HL-60 (cell line): ENCODE measurements at regions not wholly inside any gene's neighbourhood (a gene's known extent, or its start where the extent isn't known, plus 50 kb on each side); places are given as distances from the start of the nearest gene placed in this dataset.

Experiments
- DNase-seq, 2 experiments: peaks; one replicate each; pipeline ENCODE4 v3.0.0-alpha.2; 2010 to 2020; ENCODE audit warnings: low read depth in 1 of 2, low spot score in 1 of 2
- H3K27ac ChIP-seq: fragments of 250-450 bp; sonication (Bioruptor Pico); replicated peaks from 2 replicates; pipeline ENCODE4 v1.5.1; 2020; ENCODE audit warnings: mild to moderate bottlenecking, moderate library complexity
- H3K27me3 ChIP-seq: fragments of 250-450 bp; sonication (Bioruptor Pico); 2 replicates; pipeline ENCODE4 v1.5.1; 2021; ENCODE audit warnings: mild to moderate bottlenecking, moderate library complexity; ENCODE audit not compliant: insufficient read depth, poor library complexity, severe bottlenecking
- H3K4me3 ChIP-seq: replicated peaks from 2 replicates; pipeline ENCODE4 v1.5.1; 2011; ENCODE audit warnings: mild to moderate bottlenecking, control low read depth, low read length; ENCODE audit not compliant: insufficient read depth
- GABPA ChIP-seq: IDR thresholded peaks from 2 replicates; pipeline ENCODE4 v1.6.1; 2012; ENCODE audit warnings: low read depth
- POLR2AphosphoS5 ChIP-seq: IDR thresholded peaks from 2 replicates; pipeline ENCODE4 v1.6.1; 2012; ENCODE audit warnings: low read depth
- SPI1 ChIP-seq: IDR thresholded peaks from 2 replicates; pipeline ENCODE4 v1.6.1; 2012; ENCODE audit warnings: low read depth, mild to moderate bottlenecking, borderline replicate concordance
- TF ChIP-seq, protein P1 (sequence below): IDR thresholded peaks from 2 replicates; pipeline ENCODE4 v1.6.1; 2012; ENCODE audit warnings: low read depth; ENCODE audit not compliant: insufficient replicate concordance
- TF ChIP-seq, protein P2 (sequence below): IDR thresholded peaks from one replicate; pipeline ENCODE4 v1.5.1; 2011; ENCODE audit warnings: low read length, control low read depth, inconsistent platforms; ENCODE audit not compliant: insufficient read depth

DNA sequence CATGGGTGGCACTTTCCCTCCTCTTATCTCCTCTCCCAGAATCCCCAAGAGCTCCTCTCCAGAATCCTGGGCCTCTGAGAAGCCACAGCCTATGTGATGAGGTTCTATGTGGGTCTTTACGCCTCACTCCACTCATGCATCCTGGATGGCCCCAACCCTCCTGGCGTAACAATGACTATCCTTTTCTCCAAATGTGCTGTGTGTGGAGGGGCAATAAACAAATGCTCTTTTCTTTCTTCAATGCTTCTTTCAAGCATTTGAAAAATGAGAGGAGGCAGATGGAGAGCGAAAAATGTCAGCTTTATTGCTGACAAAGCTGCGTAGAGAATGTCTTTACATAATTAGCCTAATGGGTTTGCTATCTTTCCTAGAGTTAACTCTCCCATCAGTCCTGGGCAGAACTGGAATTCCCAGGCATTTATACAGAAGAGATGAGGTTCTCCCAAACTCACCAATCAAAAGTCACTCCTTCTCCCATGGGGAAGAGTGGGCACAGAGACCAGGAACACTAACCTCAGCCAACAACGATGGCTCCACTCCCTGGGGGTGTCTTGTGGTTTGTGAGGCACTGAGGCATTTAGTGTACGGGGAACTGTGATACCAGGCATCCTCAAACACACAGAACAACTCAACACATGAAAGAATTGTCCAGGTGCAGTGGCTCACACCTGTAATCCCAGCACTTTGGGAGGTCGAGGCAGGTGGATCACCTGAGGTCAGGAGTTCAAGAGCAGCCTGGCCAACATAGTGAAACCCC, 118.9 kb upstream of the SLC34A2 start:
- no peaks in the 10 kb centered on the region for H3K27me3 ChIP-seq
- no peak overlapping the region for H3K27ac ChIP-seq
- DNase-seq = no peak
- TF ChIP-seq SPI1 (no peak), GABPA (no peak), POLR2AphosphoS5 (no peak)
- TF ChIP-seq, protein P1, sequence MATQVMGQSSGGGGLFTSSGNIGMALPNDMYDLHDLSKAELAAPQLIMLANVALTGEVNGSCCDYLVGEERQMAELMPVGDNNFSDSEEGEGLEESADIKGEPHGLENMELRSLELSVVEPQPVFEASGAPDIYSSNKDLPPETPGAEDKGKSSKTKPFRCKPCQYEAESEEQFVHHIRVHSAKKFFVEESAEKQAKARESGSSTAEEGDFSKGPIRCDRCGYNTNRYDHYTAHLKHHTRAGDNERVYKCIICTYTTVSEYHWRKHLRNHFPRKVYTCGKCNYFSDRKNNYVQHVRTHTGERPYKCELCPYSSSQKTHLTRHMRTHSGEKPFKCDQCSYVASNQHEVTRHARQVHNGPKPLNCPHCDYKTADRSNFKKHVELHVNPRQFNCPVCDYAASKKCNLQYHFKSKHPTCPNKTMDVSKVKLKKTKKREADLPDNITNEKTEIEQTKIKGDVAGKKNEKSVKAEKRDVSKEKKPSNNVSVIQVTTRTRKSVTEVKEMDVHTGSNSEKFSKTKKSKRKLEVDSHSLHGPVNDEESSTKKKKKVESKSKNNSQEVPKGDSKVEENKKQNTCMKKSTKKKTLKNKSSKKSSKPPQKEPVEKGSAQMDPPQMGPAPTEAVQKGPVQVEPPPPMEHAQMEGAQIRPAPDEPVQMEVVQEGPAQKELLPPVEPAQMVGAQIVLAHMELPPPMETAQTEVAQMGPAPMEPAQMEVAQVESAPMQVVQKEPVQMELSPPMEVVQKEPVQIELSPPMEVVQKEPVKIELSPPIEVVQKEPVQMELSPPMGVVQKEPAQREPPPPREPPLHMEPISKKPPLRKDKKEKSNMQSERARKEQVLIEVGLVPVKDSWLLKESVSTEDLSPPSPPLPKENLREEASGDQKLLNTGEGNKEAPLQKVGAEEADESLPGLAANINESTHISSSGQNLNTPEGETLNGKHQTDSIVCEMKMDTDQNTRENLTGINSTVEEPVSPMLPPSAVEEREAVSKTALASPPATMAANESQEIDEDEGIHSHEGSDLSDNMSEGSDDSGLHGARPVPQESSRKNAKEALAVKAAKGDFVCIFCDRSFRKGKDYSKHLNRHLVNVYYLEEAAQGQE = no peak
- TF ChIP-seq, protein P2, sequence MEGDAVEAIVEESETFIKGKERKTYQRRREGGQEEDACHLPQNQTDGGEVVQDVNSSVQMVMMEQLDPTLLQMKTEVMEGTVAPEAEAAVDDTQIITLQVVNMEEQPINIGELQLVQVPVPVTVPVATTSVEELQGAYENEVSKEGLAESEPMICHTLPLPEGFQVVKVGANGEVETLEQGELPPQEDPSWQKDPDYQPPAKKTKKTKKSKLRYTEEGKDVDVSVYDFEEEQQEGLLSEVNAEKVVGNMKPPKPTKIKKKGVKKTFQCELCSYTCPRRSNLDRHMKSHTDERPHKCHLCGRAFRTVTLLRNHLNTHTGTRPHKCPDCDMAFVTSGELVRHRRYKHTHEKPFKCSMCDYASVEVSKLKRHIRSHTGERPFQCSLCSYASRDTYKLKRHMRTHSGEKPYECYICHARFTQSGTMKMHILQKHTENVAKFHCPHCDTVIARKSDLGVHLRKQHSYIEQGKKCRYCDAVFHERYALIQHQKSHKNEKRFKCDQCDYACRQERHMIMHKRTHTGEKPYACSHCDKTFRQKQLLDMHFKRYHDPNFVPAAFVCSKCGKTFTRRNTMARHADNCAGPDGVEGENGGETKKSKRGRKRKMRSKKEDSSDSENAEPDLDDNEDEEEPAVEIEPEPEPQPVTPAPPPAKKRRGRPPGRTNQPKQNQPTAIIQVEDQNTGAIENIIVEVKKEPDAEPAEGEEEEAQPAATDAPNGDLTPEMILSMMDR = no peak
- no peak overlapping the region for H3K4me3 ChIP-seq

GRCh38 chr4:25538430-25538829, 117.2 kb upstream of the SLC34A2 start:
- TF ChIP-seq, protein P1 = no peak
- no peak for TF ChIP-seq SPI1
- TF ChIP-seq GABPA = no peak
- TF ChIP-seq, protein P2 = no peak
- TF ChIP-seq POLR2AphosphoS5 = no peak
- DNase-seq = no peak
- H3K27ac ChIP-seq = no peak overlapping the region
- no peak overlapping the region for H3K4me3 ChIP-seq
- H3K27me3 ChIP-seq = no peaks in the 10 kb centered on the region

- no peak for DNase-seq
- no peak for TF ChIP-seq GABPA
- TF ChIP-seq SPI1 = no peak
- TF ChIP-seq POLR2AphosphoS5 = no peak
- TF ChIP-seq, protein P1 = no peak
- TF ChIP-seq, protein P2 = no peak
- no peaks in the 10 kb centered on the region for H3K27me3 ChIP-seq
- H3K27ac ChIP-seq = no peak overlapping the region
- no peak overlapping the region for H3K4me3 ChIP-seq
Observed at GRCh38 chr4:25539241-25539640, 116.4 kb upstream of the SLC34A2 start.
